HepG2 (cell line): ENCODE measurements at regions not wholly inside any gene's neighbourhood (a gene's known extent, or its start where the extent isn't known, plus 50 kb on each side); places are given as distances from the start of the nearest gene placed in this dataset.

Experiments used
- AKAP8 ChIP-seq: sonication (generic); formaldehyde crosslinking; IDR thresholded peaks from 2 replicates; pipeline ENCODE4 v1.5.1; 2020; ENCODE audit warnings: mild to moderate bottlenecking, missing genetic modification reagents
- ESRRA ChIP-seq: sonication (generic); formaldehyde crosslinking; IDR thresholded peaks from 2 replicates; pipeline ENCODE4 v1.5.1; 2020; ENCODE audit warnings: mild to moderate bottlenecking, low read depth, missing genetic modification reagents
- EZH2 ChIP-seq: conservative IDR thresholded peaks from 2 replicates; pipeline ENCODE4 v1.6.1; 2012; ENCODE audit warnings: mild to moderate bottlenecking, low read depth, low read length, moderate library complexity
- FOXA1 ChIP-seq, 2 experiments: fragments of 450-650 bp in 1 of 2; sonication (generic) in 1 of 2; formaldehyde crosslinking in 1 of 2; IDR thresholded peaks; 2 replicates each; pipeline versions ENCODE4 v1.4.0 to v1.6.1; 2016 to 2020; ENCODE audit warnings: missing genetic modification reagents in 1 of 2
- KLF12 ChIP-seq: sonication (generic); formaldehyde crosslinking; IDR thresholded peaks from 2 replicates; pipeline ENCODE4 v1.4.0; 2020; ENCODE audit warnings: missing genetic modification reagents, borderline replicate concordance
- NR3C1 ChIP-seq: sonication (generic); formaldehyde crosslinking; IDR thresholded peaks from 2 replicates; pipeline ENCODE4 v1.4.0; 2020; ENCODE audit warnings: missing genetic modification reagents
- PITX1 ChIP-seq: sonication (generic); formaldehyde crosslinking; IDR thresholded peaks from 2 replicates; pipeline ENCODE4 v1.5.1; 2020; ENCODE audit warnings: mild to moderate bottlenecking, missing genetic modification reagents
- ZFX ChIP-seq: sonication (generic); formaldehyde crosslinking; IDR thresholded peaks from 2 replicates; pipeline ENCODE4 v1.4.0; 2020; ENCODE audit warnings: mild to moderate bottlenecking, low read depth, missing genetic modification reagents, moderate library complexity
- ZNF350 ChIP-seq: sonication (generic); formaldehyde crosslinking; IDR thresholded peaks from 2 replicates; pipeline ENCODE4 v1.4.0; 2020; ENCODE audit warnings: mild to moderate bottlenecking, low read depth, missing genetic modification reagents, borderline replicate concordance
- ZNF431 ChIP-seq: sonication (generic); formaldehyde crosslinking; IDR thresholded peaks from 2 replicates; pipeline ENCODE4 v1.9.0; 2022; ENCODE audit warnings: missing genetic modification reagents, low read depth, mild to moderate bottlenecking, borderline replicate concordance
- ZNF446 ChIP-seq: sonication (generic); formaldehyde crosslinking; IDR thresholded peaks from 2 replicates; pipeline ENCODE4 v1.5.0; 2020; ENCODE audit warnings: mild to moderate bottlenecking, missing genetic modification reagents
- TF ChIP-seq, protein P1 (sequence below): sonication (generic); formaldehyde crosslinking; conservative IDR thresholded peaks from 2 replicates; pipeline ENCODE4 v1.8.0; 2022; ENCODE audit warnings: mild to moderate bottlenecking, moderate library complexity, missing genetic modification reagents

- TF ChIP-seq ZNF431 (CRISPR knock-in tag) (no peak), ZNF446 (no peak), PITX1 (no peak), ZNF350 (no peak), EZH2 (no peak), ESRRA (CRISPR knock-in tag) (no peak), FOXA1 (IDR thresholded peaks at IDR 0.05) (no peak), FOXA1 (CRISPR knock-in tag; IDR thresholded peaks at IDR 0.05) (no peak), ZFX (no peak), NR3C1 (no peak), AKAP8 (no peak), KLF12 (no peak)
- TF ChIP-seq, protein P1, sequence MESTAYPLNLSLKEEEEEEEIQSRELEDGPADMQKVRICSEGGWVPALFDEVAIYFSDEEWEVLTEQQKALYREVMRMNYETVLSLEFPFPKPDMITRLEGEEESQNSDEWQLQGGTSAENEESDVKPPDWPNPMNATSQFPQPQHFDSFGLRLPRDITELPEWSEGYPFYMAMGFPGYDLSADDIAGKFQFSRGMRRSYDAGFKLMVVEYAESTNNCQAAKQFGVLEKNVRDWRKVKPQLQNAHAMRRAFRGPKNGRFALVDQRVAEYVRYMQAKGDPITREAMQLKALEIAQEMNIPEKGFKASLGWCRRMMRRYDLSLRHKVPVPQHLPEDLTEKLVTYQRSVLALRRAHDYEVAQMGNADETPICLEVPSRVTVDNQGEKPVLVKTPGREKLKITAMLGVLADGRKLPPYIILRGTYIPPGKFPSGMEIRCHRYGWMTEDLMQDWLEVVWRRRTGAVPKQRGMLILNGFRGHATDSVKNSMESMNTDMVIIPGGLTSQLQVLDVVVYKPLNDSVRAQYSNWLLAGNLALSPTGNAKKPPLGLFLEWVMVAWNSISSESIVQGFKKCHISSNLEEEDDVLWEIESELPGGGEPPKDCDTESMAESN = no peak
These were observed 220.7 kb upstream of the MC4R start for GRCh38 chr18:60593249-60593648.
